ENCODE measurements at regions not wholly inside any gene's neighbourhood (a gene's known extent, or its start where the extent isn't known, plus 50 kb on each side); places are given as distances from the start of the nearest gene placed in this dataset.

- DNase-seq (ENCODE audit: low spot score): no peak
Measured at GRCh38 chr13:58048670-58049069, 417.1 kb downstream of the PCDH17 start.

GRCh38 chr13:58051396-58051795 is 419.9 kb downstream of the PCDH17 start:
- no peak for DNase-seq (ENCODE audit: low spot score)

GRCh38 chr13:58051807-58052375 is 420.3 kb downstream of the PCDH17 start:
- DNase-seq (ENCODE audit: low spot score): no peak

- DNase-seq (ENCODE audit: low spot score): no peak
Measured at GRCh38 chr13:58056426-58056825, 424.9 kb downstream of the PCDH17 start.

- no peak for DNase-seq (ENCODE audit: low spot score)
Measured at GRCh38 chr13:58059624-58060023, 428.1 kb downstream of the PCDH17 start.

- no peak for DNase-seq (ENCODE audit: low spot score)
Measured at GRCh38 chr13:58080806-58081205, 449.3 kb downstream of the PCDH17 start.

- DNase-seq (ENCODE audit: low spot score): no peak
Measured at GRCh38 chr13:58081301-58081820, 449.8 kb downstream of the PCDH17 start.

GRCh38 chr13:58083064-58083463 is 451.5 kb downstream of the PCDH17 start:
- no peak for DNase-seq (ENCODE audit: low spot score)

GRCh38 chr13:58085274-58085673 is 453.7 kb downstream of the PCDH17 start:
- no peak for DNase-seq (ENCODE audit: low spot score)

GRCh38 chr13:58085819-58086218 is 454.3 kb downstream of the PCDH17 start:
- DNase-seq (ENCODE audit: low spot score): no peak

- DNase-seq (ENCODE audit: low spot score): no peak
Measured at GRCh38 chr13:58087566-58087965, 456.0 kb downstream of the PCDH17 start.

- DNase-seq (ENCODE audit: low spot score): no peak
Measured at GRCh38 chr13:58093394-58093793, 461.9 kb downstream of the PCDH17 start.

GRCh38 chr13:58097831-58098230 is 466.3 kb downstream of the PCDH17 start:
- no peak for DNase-seq (ENCODE audit: low spot score)

- no peak for DNase-seq (ENCODE audit: low spot score)
Measured at GRCh38 chr13:58119351-58119750, 487.8 kb downstream of the PCDH17 start.

GRCh38 chr13:58119804-58120203 is 488.3 kb downstream of the PCDH17 start:
- DNase-seq (ENCODE audit: low spot score): no peak

GRCh38 chr13:58126496-58126895 is 495.0 kb downstream of the PCDH17 start:
- no peak for DNase-seq (ENCODE audit: low spot score)

GRCh38 chr13:58134012-58134411 is 502.5 kb downstream of the PCDH17 start:
- DNase-seq (ENCODE audit: low spot score): no peak

- DNase-seq (ENCODE audit: low spot score): no peak
Measured at GRCh38 chr13:58134525-58134924, 503.0 kb downstream of the PCDH17 start.

- no peak for DNase-seq (ENCODE audit: low spot score)
Measured at GRCh38 chr13:58142952-58143351, 511.4 kb downstream of the PCDH17 start.

- no peak for DNase-seq (ENCODE audit: low spot score)
Measured at GRCh38 chr13:58144616-58145015, 513.1 kb downstream of the PCDH17 start.

- no peak for DNase-seq (ENCODE audit: low spot score)
Measured at GRCh38 chr13:58151452-58151851, 519.9 kb downstream of the PCDH17 start.

- no peak for DNase-seq (ENCODE audit: low spot score)
Measured at GRCh38 chr13:58160980-58161379, 529.4 kb downstream of the PCDH17 start.

GRCh38 chr13:58165617-58166016 is 534.1 kb downstream of the PCDH17 start:
- peak; percentile 13 for DNase-seq (ENCODE audit: low spot score)

GRCh38 chr13:58181111-58181510 is 549.6 kb downstream of the PCDH17 start:
- no peak for DNase-seq (ENCODE audit: low spot score)

Data from SK-N-DZ (cell line).